ENCODE measurements at regions not wholly inside any gene's neighbourhood (a gene's known extent, or its start where the extent isn't known, plus 50 kb on each side); places are given as distances from the start of the nearest gene placed in this dataset.

DNA sequence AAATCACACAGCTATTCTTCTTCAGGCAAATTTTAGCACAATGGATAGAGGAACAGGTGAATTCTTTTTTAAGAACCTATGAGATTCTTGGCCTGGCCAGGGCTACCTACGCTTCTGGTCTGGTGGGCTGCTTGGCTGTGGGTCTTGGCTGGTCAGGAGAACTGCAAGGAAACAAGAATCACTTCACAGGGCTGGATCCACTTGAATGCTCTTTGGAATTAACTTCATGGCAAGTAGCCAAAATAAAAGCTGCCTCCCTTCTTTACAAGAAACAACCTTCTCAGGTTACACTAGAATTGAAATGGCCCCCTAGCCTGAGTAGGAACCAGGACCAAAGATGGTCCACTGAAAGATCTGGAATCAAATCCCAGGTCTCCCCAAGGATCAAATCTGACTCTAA, 519.1 kb downstream of the IQCM start:
- no peaks in the 10 kb centered on the region for H3K9me3 Mint-ChIP-seq
- H3K4me1 Mint-ChIP-seq (ENCODE audit: low read depth): no peaks in the 10 kb centered on the region
- intact Hi-C loops (cut with micrococcal nuclease): no loop called here
- no peak overlapping the region for H3K27ac Mint-ChIP-seq
- DNase-seq: no peak
- peaks cover 6% of the 10 kb centered on the region for H3K27me3 Mint-ChIP-seq (ENCODE audit: low read depth)
- no peak overlapping the region for H3K4me3 Mint-ChIP-seq
- H3K36me3 Mint-ChIP-seq (ENCODE audit: low read depth): no peaks in the 10 kb centered on the region
- CTCF ChIA-PET: no interaction called here

DNA sequence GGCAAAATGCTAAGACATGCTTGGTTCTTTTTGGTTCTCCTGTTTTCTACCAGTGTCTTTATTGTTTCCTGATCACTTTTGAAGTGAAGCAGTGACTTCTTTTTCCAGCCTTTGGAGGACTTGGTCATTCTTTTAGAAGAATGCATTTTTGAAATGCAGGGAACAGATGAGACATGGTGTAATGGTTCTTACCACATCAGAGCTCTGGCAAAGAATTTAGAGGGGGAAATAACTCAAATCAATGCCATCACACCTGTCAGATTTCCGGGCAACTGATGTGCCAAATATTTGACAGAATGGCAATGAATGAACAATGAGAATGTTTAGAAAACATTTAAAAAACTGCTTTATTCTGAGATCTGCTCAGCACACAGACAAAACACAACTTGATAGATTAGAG, 519.6 kb downstream of the IQCM start:
- DNase-seq: no peak
- no peaks in the 10 kb centered on the region for H3K4me1 Mint-ChIP-seq (ENCODE audit: low read depth)
- H3K27ac Mint-ChIP-seq: no peak overlapping the region
- CTCF ChIA-PET: no interaction called here
- no peak overlapping the region for H3K4me3 Mint-ChIP-seq
- H3K27me3 Mint-ChIP-seq (ENCODE audit: low read depth): peaks cover 6% of the 10 kb centered on the region
- H3K36me3 Mint-ChIP-seq (ENCODE audit: low read depth): no peaks in the 10 kb centered on the region
- intact Hi-C loops (cut with micrococcal nuclease): no loop called here
- H3K9me3 Mint-ChIP-seq: no peaks in the 10 kb centered on the region

DNA sequence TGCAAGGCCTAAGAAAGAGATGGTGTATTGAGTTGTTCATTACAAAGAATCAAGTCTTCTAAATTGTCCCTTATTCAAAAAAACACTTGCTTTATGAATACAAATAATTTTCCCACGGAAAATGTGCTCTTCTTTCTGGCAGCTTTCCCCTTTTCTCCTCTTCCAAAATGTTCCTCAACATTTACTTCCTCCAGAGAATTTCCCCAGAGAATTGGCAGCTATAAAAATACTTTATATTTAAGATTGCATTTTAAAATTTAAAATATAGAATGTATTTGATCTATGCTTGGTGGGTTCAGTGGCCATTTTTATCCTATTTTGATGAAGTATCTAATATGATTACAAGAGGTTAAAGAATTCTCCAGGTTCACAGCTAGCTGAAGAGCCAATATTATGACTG, 521.0 kb downstream of the IQCM start:
- Mint-ChIP-seq H3K4me1 (ENCODE audit: low read depth) (no peaks in the 10 kb centered on the region), H3K27me3 (ENCODE audit: low read depth) (peaks cover 4% of the 10 kb centered on the region), H3K4me3 (no peak overlapping the region), H3K9me3 (no peaks in the 10 kb centered on the region), H3K36me3 (ENCODE audit: low read depth) (no peaks in the 10 kb centered on the region), H3K27ac (no peak overlapping the region)
- intact Hi-C loops (cut with micrococcal nuclease): no loop called here
- CTCF ChIA-PET: no interaction called here
- DNase-seq: no peak

DNA sequence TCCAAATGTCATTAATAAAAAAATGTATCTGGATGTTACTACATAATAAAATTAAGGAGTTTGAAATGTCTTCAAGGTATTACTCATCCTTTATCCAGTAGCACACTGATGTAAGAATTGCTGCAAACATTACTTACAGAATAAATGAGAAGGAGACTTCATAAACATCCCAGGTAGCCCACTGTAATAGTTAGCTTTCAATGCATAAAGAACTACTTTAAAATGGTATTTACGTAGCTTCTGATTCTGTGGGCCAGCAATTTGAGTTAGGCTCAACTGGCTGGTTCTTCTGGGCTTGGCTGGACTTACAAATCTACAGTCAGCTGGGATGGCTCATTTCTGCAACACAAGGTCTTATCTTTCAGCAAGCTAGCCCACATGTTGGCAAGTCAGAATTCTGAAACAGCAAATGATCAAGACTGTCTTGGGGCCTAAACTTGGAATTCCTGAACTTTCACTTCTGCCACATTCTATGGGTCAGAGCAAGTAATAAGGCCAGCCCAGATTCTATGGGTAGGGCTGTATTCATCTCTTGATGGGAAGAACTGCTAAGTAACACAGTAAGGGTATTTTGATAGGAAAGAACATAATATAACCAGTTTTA, 522.5 kb downstream of the IQCM start:
- Mint-ChIP-seq H3K27ac (no peak overlapping the region), H3K27me3 (ENCODE audit: low read depth) (peaks cover 4% of the 10 kb centered on the region), H3K4me1 (ENCODE audit: low read depth) (no peaks in the 10 kb centered on the region), H3K9me3 (peaks cover 1% of the 10 kb centered on the region), H3K36me3 (ENCODE audit: low read depth) (no peaks in the 10 kb centered on the region), H3K4me3 (no peak overlapping the region)
- CTCF ChIA-PET: no interaction called here
- intact Hi-C loops (cut with micrococcal nuclease): no loop called here
- DNase-seq: no peak

DNA sequence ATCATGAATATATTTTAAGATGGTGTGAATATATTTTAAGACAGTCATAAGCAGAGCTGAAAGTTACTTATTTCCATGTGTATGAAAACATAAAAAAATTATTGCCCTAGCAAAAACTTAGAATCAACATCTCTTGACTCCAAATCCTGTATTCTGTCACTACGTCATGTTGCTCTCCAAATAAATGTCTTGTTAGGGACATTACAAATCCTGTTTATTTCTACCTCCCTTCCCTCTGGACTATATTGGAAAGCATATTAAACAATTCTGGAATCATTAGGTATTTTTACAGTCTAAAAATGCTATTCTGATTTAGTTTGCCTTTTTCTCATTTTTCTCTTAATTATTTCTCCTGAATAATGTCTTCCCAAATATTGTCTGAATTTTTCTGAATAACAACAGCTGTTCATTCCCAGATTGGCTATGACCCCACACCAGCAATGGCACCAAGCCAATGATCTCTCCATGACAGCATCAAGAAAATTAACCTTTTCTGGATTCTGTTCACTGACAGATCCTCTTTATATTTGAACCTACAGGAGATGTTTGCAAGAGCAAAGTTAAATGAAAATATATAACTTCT, 523.1 kb downstream of the IQCM start:
- no peaks in the 10 kb centered on the region for H3K4me1 Mint-ChIP-seq (ENCODE audit: low read depth)
- H3K27ac Mint-ChIP-seq: no peak overlapping the region
- peaks cover 4% of the 10 kb centered on the region for H3K27me3 Mint-ChIP-seq (ENCODE audit: low read depth)
- no peaks in the 10 kb centered on the region for H3K36me3 Mint-ChIP-seq (ENCODE audit: low read depth)
- CTCF ChIA-PET: no interaction called here
- DNase-seq: no peak
- no peak overlapping the region for H3K4me3 Mint-ChIP-seq
- peaks cover 1% of the 10 kb centered on the region for H3K9me3 Mint-ChIP-seq
- intact Hi-C loops (cut with micrococcal nuclease): no loop called here

DNA sequence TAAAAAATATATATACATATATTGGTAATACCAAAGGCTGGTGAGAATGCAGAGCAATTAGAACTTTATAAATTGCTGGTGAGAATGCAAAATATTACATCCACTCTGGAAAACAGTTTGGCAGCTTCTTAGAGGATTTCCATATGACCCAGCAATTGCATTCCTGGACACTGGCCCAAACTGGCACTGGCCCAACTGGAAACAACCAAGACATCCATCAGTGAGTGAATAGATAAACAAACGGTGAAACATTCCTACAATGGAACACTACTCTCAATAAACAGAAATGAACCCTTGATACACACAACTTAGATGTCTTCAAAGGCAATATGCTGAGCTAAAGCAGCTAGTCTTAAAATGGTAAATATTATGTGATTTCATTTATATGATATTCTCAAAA, 524.2 kb downstream of the IQCM start:
- Mint-ChIP-seq H3K27ac (no peak overlapping the region), H3K9me3 (peaks cover 1% of the 10 kb centered on the region), H3K4me1 (ENCODE audit: low read depth) (no peaks in the 10 kb centered on the region), H3K36me3 (ENCODE audit: low read depth) (no peaks in the 10 kb centered on the region), H3K4me3 (no peak overlapping the region), H3K27me3 (ENCODE audit: low read depth) (peaks cover 4% of the 10 kb centered on the region)
- CTCF ChIA-PET: no interaction called here
- intact Hi-C loops (cut with micrococcal nuclease): no loop called here
- no peak for DNase-seq

DNA sequence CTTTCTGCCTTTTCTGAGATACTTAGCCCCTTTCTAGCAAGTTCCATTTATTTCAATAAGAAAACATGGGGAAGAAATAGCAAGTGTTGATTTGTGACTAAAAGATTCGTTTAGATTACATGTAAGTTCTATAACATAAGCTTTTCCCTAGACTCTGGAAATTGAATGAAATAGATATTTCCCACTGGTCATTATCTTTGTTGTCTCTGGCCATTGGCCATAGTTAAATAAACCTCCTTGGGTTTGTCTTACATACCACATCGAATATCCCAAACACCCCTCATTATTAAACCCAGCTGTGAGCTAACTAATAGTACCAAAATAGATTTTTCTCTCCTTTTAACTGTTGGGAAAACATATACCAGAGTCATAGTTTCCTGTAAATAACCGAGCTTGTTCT, 534.8 kb downstream of the IQCM start:
- Mint-ChIP-seq H3K27ac (no peak overlapping the region), H3K27me3 (ENCODE audit: low read depth) (no peaks in the 10 kb centered on the region), H3K4me3 (no peak overlapping the region), H3K4me1 (ENCODE audit: low read depth) (no peaks in the 10 kb centered on the region), H3K9me3 (no peaks in the 10 kb centered on the region), H3K36me3 (ENCODE audit: low read depth) (no peaks in the 10 kb centered on the region)
- CTCF ChIA-PET: no interaction called here
- no peak for DNase-seq
- intact Hi-C loops (cut with micrococcal nuclease): no loop called here

DNA sequence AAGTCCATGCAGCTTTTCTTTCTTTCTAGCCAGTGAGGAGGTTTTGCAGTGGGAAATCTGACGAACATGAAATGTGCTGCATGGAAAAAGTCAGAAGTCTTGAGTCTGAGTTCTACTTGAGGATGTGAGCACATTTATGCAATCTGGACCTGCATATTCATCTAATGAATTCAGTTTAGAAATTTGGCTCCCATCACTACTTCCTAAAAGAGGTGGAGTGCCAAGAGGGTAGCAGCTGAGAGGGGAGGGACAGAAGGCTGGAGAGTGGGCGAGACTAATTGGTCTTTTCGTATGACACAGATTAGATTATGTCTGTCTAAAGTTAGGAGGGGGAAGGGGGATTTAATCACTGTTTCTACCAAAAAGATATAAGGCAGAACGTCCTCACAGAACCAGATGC, 535.9 kb downstream of the IQCM start:
- H3K9me3 Mint-ChIP-seq: no peaks in the 10 kb centered on the region
- H3K4me1 Mint-ChIP-seq (ENCODE audit: low read depth): no peaks in the 10 kb centered on the region
- H3K27ac Mint-ChIP-seq: no peak overlapping the region
- no peaks in the 10 kb centered on the region for H3K36me3 Mint-ChIP-seq (ENCODE audit: low read depth)
- intact Hi-C loops (cut with micrococcal nuclease): no loop called here
- no peak overlapping the region for H3K4me3 Mint-ChIP-seq
- DNase-seq: no peak
- CTCF ChIA-PET: no interaction called here
- no peaks in the 10 kb centered on the region for H3K27me3 Mint-ChIP-seq (ENCODE audit: low read depth)

DNA sequence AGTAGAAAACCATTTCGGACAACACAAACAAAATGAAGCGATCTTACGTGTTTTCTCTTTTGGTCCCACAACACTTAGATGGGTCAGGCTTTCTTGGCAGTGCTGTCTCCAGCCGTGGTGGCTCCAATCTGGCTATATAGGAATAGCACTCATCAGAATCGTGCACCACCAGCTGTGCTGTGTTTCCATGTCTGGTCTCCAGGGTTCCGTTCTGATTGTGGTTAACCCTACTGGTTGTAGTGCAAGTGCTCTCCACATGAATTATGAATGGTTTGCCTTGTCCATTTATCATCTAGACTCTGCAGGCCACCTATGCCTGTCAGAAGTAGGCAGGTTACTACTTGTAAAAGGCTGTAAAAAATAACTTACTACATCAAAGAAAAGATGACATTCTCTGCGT, 536.3 kb downstream of the IQCM start:
- intact Hi-C loops (cut with micrococcal nuclease): no loop called here
- Mint-ChIP-seq H3K27me3 (ENCODE audit: low read depth) (no peaks in the 10 kb centered on the region), H3K36me3 (ENCODE audit: low read depth) (no peaks in the 10 kb centered on the region), H3K4me1 (ENCODE audit: low read depth) (no peaks in the 10 kb centered on the region), H3K9me3 (no peaks in the 10 kb centered on the region), H3K27ac (no peak overlapping the region), H3K4me3 (no peak overlapping the region)
- CTCF ChIA-PET: no interaction called here
- no peak for DNase-seq

DNA sequence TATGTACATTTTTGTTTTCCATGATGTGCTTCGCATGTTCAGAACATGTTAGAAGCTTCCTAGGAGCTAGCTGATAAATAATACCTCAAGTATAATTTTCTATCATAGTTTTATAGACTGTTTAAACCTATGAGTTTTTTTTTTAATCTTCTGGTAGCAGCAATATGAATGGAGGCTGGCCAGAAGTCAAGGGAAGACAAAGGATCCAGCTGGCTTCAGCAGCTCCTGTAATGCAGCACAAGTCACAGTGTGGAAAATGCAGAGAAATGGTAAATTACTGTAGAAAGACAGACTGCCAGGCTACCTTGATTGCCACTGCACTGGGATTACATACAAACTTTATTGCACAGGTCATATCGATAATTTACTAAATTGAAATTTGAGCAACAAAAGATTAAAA, 537.9 kb downstream of the IQCM start:
- H3K27me3 Mint-ChIP-seq (ENCODE audit: low read depth): no peaks in the 10 kb centered on the region
- no peaks in the 10 kb centered on the region for H3K4me1 Mint-ChIP-seq (ENCODE audit: low read depth)
- CTCF ChIA-PET: no interaction called here
- H3K27ac Mint-ChIP-seq: no peak overlapping the region
- no peak overlapping the region for H3K4me3 Mint-ChIP-seq
- H3K9me3 Mint-ChIP-seq: no peaks in the 10 kb centered on the region
- H3K36me3 Mint-ChIP-seq (ENCODE audit: low read depth): no peaks in the 10 kb centered on the region
- no peak for DNase-seq
- intact Hi-C loops (cut with micrococcal nuclease): no loop called here

DNA sequence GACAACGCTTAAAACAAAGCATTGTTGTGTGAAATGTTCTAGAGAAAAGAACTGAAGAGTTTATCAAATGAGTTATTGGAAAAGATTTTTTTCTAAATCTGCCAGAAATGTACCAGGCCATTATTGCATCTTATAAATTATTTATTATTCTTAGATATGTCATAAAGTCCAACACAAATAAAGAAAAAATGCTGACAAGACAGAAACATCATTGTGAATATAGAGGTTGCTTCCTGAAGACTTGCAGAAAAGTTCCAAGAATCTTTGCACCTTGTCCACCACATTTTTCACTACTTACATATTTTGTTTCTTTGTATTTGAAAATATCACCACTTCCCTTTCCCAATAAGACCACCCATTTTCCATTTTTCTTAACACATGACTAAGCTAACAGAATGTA, 545.8 kb downstream of the IQCM start:
- CTCF ChIA-PET: no interaction called here

DNA sequence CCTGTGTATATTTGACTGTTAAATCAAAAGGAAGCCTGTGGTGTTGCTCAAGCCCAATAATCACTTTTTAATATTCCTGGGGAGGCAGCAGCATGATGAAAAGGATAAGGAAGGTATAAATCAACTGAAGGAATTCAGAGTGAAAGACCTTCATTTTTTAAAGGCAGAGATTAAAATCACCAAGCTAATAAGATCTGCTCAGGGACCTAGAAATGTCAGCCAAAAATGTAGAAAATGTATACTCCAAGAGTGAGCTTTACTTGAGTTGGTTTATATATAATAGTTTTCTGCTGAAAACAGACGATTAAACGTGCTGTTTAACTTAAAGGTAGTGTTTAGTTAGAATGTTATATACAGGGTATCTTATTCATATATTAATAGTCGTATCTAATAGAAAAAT, 549.3 kb downstream of the IQCM start:
- Mint-ChIP-seq H3K4me1 (ENCODE audit: low read depth) (no peaks in the 10 kb centered on the region), H3K27ac (no peak overlapping the region), H3K27me3 (ENCODE audit: low read depth) (peaks cover 2% of the 10 kb centered on the region), H3K4me3 (no peak overlapping the region), H3K36me3 (ENCODE audit: low read depth) (no peaks in the 10 kb centered on the region), H3K9me3 (peaks cover 3% of the 10 kb centered on the region)
- no peak for DNase-seq
- CTCF ChIA-PET: no interaction called here
- intact Hi-C loops (cut with micrococcal nuclease): loop anchor here (10.0 kb wide), 1 partner anchor 832 kb away; no protein-coding TSS in a partner anchor

More for the DNA sequence above, 545.8 kb downstream of the IQCM start:
- no peaks in the 10 kb centered on the region for H3K4me1 Mint-ChIP-seq (ENCODE audit: low read depth)
- no peak overlapping the region for H3K4me3 Mint-ChIP-seq
- H3K27ac Mint-ChIP-seq: no peak overlapping the region
- DNase-seq: no peak
- intact Hi-C loops (cut with micrococcal nuclease): loop anchor here (10.0 kb wide), 1 partner anchor 835 kb away; no protein-coding TSS in a partner anchor
- peaks cover 3% of the 10 kb centered on the region for H3K9me3 Mint-ChIP-seq
- no peaks in the 10 kb centered on the region for H3K27me3 Mint-ChIP-seq (ENCODE audit: low read depth)
- no peaks in the 10 kb centered on the region for H3K36me3 Mint-ChIP-seq (ENCODE audit: low read depth)

DNA sequence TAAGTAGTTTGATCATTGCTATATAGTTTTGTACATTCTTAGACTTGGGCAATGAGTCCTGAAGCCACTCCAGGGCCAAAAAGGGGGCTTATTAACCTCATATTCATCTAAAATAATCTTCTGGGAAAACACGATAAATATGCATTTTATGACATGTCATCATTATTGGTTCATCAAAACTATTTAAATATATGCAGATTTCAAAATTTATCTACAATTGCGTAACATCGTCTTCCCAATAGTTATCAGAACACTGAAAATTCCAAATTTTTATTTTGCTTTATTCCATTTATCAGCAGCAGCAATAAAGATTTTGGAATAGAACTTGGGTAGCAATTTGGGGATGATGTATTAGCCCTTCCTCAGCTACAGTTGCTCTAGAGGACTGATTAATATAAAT, 550.0 kb downstream of the IQCM start:
- Mint-ChIP-seq H3K4me1 (ENCODE audit: low read depth) (no peaks in the 10 kb centered on the region), H3K9me3 (peaks cover 3% of the 10 kb centered on the region)
- intact Hi-C loops (cut with micrococcal nuclease): loop anchor here (2.0 to 10.0 kb wide), 2 partner anchors 267 to 831 kb away; no protein-coding TSS in a partner anchor

More for the DNA sequence above, 550.0 kb downstream of the IQCM start:
- Mint-ChIP-seq H3K27ac (no peak overlapping the region), H3K36me3 (ENCODE audit: low read depth) (no peaks in the 10 kb centered on the region), H3K27me3 (ENCODE audit: low read depth) (peaks cover 2% of the 10 kb centered on the region), H3K4me3 (no peak overlapping the region)
- no peak for DNase-seq
- CTCF ChIA-PET: interaction anchor here (1.8 kb wide), 1 partner anchor 57 kb away, joined by 3 read pairs; no protein-coding TSS in a partner anchor
